Colonic mucosa (tissue), 4 donors: ENCODE measurements at regions not wholly inside any gene's neighbourhood (a gene's known extent, or its start where the extent isn't known, plus 50 kb on each side); places are given as distances from the start of the nearest gene placed in this dataset.

Source experiments
- DNase-seq: peaks from one replicate; pipeline ENCODE4 v3.0.0-alpha.2; 2020
- H3K27ac ChIP-seq: fragments of 200-600 bp; one replicate; pipeline ENCODE4 v1.8.0; 2021
- H3K27me3 ChIP-seq: fragments of 200-600 bp; one replicate; pipeline ENCODE4 v1.8.0; 2021
- H3K36me3 ChIP-seq: fragments of 200-600 bp; one replicate; pipeline ENCODE4 v1.8.0; 2021
- H3K4me1 ChIP-seq: fragments of 200-600 bp; one replicate; pipeline ENCODE4 v1.8.0; 2021; ENCODE audit warnings: mild to moderate bottlenecking
- H3K4me3 ChIP-seq: fragments of 200-600 bp; one replicate; pipeline ENCODE4 v1.8.0; 2021
- H3K9ac ChIP-seq, 2 donors: one replicate each; pipeline ENCODE4 v1.7.0; 2013; ENCODE audit warnings: control low read depth in 2 of 2, low read depth in 2 of 2, low read length in 2 of 2
- H3K9me3 ChIP-seq: fragments of 200-600 bp; one replicate; pipeline ENCODE4 v1.8.0; 2021
- intact Hi-C: fragments of 100-400 bp; cut with DNase I; formaldehyde crosslinking; loops from one replicate; pipeline ENCODE4 v1.14.1; 2022
- TF ChIP-seq, protein P1 (sequence below): fragments of 200-600 bp; IDR thresholded peaks from one replicate; pipeline ENCODE4 v1.8.0; 2022; ENCODE audit warnings: antibody characterized with exemption, mild to moderate bottlenecking
- donor health status: healthy.
- donor health status: DM: no; HTN: no; CAD: no.
- donor health status: DM: no; HTN: no; CAD: no.

DNA sequence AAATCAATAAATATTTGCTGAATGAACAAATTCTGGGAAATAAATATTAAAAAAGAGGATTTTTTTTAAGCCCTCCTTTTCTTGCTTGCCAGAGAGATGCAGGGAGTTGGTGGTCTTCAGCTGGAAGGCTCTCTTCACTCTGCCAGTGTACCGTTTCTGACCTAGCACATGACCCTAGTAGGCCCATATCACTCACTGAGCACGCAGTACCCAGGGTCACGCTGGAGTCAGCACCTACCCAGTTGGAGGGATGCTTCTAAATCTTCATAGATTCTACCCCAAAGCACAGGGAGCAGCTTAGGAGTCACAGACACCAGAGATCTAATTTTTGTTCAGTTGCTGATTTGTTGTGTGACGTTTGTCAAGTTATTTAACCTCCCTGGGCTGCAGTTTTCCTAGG lies 195.4 kb upstream of the TBX3 start:
- intact Hi-C loops, result no loop called here
- H3K27ac ChIP-seq, result no peak overlapping the region
- no peaks in the 10 kb centered on the region for H3K4me1 ChIP-seq
- TF ChIP-seq, protein P1, sequence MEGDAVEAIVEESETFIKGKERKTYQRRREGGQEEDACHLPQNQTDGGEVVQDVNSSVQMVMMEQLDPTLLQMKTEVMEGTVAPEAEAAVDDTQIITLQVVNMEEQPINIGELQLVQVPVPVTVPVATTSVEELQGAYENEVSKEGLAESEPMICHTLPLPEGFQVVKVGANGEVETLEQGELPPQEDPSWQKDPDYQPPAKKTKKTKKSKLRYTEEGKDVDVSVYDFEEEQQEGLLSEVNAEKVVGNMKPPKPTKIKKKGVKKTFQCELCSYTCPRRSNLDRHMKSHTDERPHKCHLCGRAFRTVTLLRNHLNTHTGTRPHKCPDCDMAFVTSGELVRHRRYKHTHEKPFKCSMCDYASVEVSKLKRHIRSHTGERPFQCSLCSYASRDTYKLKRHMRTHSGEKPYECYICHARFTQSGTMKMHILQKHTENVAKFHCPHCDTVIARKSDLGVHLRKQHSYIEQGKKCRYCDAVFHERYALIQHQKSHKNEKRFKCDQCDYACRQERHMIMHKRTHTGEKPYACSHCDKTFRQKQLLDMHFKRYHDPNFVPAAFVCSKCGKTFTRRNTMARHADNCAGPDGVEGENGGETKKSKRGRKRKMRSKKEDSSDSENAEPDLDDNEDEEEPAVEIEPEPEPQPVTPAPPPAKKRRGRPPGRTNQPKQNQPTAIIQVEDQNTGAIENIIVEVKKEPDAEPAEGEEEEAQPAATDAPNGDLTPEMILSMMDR, result no peak
- H3K9ac ChIP-seq, result no peak overlapping the region
- H3K4me3 ChIP-seq, result no peak overlapping the region
- H3K27me3 ChIP-seq, result no peaks in the 10 kb centered on the region
- no peaks in the 10 kb centered on the region for H3K9me3 ChIP-seq
- H3K36me3 ChIP-seq, result no peaks in the 10 kb centered on the region
- no peak for DNase-seq

DNA sequence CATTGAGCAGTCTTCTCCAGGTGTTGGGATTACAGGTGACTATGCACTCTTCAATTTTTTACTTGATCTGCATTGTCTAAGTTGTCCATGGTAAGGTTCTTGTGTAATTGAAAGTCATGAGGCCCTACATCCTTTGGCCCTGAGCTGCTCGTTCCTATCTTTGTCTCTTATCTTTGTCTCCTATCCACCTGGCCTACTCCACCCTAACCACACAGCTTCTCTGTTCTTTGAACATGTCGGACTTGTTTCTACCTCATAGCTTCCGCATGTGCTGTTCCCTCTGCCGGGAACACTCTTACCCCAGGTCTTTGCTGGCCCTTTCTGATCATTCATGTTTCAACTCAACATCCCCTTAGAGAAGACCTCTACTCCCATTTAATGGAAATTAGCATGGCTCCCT lies 194.8 kb upstream of the TBX3 start:
- Histone ChIP-seq H3K36me3 (no peaks in the 10 kb centered on the region), H3K27ac (no peak overlapping the region), H3K4me1 (no peaks in the 10 kb centered on the region), H3K27me3 (no peaks in the 10 kb centered on the region), H3K9ac (no peak overlapping the region), H3K4me3 (no peak overlapping the region), H3K9me3 (no peaks in the 10 kb centered on the region)
- DNase-seq, result no peak
- intact Hi-C loops, result no loop called here
- TF ChIP-seq, protein P1, result no peak

DNA sequence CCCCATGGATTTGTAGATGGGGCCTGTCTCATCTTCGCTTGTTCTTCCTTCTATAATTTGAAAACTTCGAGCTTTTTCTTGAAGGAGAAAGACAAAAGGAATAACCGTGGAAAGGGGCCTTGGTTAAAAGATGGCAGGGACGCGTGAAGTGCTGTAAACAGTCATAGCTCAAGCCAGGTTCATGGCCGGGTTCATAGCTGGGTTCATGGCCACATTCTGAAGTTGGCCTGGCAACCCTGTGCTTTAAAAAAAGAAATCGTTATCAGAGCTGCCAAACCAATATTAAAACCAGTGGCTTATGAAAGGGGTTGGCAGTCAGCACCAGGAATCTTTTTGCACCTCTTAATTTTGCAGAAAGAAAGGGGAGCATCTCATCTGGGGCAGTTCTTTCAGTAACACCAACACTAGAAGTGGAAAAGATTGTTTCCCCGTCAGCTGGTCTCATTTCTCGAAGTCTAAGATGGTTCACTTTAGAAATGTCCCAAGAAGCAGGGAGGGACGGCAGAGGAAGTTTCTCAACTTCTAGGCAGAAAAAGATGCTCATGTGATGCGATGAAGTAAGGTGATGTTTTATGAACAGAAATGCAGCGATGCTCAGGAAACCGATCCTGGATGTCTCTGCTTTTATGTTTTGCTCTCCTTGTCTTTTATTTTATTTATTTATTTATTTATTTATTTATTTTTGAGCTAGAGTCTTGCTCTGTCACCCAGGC lies 193.1 kb upstream of the TBX3 start:
- Histone ChIP-seq H3K27me3 (no peaks in the 10 kb centered on the region), H3K9ac (no peak overlapping the region), H3K4me1 (no peaks in the 10 kb centered on the region), H3K4me3 (no peak overlapping the region), H3K9me3 (no peaks in the 10 kb centered on the region), H3K36me3 (no peaks in the 10 kb centered on the region), H3K27ac (no peak overlapping the region)
- no peak for DNase-seq
- intact Hi-C loops, result no loop called here
- TF ChIP-seq, protein P1, result no peak

DNA sequence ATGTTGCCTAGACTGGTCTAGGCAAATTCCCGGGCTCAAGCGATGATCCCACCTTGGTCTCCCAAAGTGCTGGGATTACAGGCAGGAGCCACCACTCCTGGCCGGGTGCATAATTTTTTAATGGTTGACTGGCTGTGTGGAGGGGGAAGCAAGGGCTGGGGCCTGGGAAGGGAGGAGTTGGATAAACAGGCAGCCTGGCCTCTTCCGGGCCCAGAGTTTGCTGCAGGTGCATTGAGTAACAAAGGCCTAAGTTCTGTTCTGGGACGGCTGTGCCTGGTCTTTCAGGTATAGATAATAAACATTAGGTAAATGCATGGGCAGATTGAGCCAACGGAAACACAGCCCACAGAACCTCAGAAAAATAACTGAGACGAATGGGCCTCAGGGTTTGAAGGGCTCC lies 191.3 kb upstream of the TBX3 start:
- DNase-seq, result no peak
- no peak overlapping the region for H3K9ac ChIP-seq
- TF ChIP-seq, protein P1, result no peak
- intact Hi-C loops, result no loop called here
- H3K4me3 ChIP-seq, result no peak overlapping the region
- H3K36me3 ChIP-seq, result no peaks in the 10 kb centered on the region
- H3K27ac ChIP-seq, result no peak overlapping the region
- no peaks in the 10 kb centered on the region for H3K4me1 ChIP-seq
- H3K9me3 ChIP-seq, result no peaks in the 10 kb centered on the region
- H3K27me3 ChIP-seq, result no peaks in the 10 kb centered on the region

DNA sequence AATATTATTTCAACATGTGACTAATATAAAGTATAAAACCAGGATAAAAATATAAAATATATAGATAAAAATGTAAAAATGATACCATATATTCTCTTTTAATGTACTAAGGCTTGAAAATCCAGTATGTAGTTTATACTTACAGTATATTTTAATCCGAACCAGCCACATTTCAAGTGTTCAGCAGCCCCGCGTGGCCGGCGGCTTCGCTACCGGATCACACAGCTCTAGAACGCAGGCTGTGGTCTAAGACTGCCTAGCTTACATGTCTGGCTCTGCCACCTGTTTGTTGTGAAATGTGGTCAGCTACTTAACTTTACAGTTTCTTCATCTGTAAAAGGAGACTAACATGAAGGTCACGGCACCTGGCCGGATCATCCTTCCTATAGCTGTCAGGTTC lies 189.7 kb upstream of the TBX3 start:
- Histone ChIP-seq H3K27ac (no peak overlapping the region), H3K4me1 (no peaks in the 10 kb centered on the region), H3K36me3 (no peaks in the 10 kb centered on the region), H3K9ac (no peak overlapping the region), H3K9me3 (no peaks in the 10 kb centered on the region), H3K4me3 (no peak overlapping the region), H3K27me3 (no peaks in the 10 kb centered on the region)
- TF ChIP-seq, protein P1, result no peak
- intact Hi-C loops, result no loop called here
- DNase-seq, result no peak
